HepG2 (cell line): ENCODE measurements at regions not wholly inside any gene's neighbourhood (a gene's known extent, or its start where the extent isn't known, plus 50 kb on each side); places are given as distances from the start of the nearest gene placed in this dataset.

ENCODE experiments used
- ATAC-seq: fragments of 200-7000 bp; cut with Tn5 transposase; 3 replicates; pipeline ENCODE4 v1.9.1; 2020; ENCODE audit warnings: mild to moderate bottlenecking, moderate library complexity
- BruUV-seq: library from RNA; stranded (reverse); fragments of 400-500 nt; replicated peaks from 2 replicates; lab custom pipeline; 2021; lab: Mats Ljungman, UMichigan
- CTCF ChIA-PET: fragments of 300-600 bp; formaldehyde crosslinking; extraction: SDS; loops from one replicate; lab custom pipeline; 2021; ENCODE audit warnings: low total read pairs, inconsistent platforms, low intra/inter-chr PET ratio; lab: Yijun Ruan, JAX
- POLR2A ChIA-PET: fragments of 350-600 bp; sonication (Branson Sonifier 250); formaldehyde crosslinking; loops from one replicate; lab custom pipeline; 2020; ENCODE audit warnings: antibody characterized with exemption, inconsistent platforms; lab: Yijun Ruan, JAX
- DNase-seq: peaks from one replicate; pipeline ENCODE4 v3.0.0-alpha.2; 2015; ENCODE audit warnings: low spot score
- FAIRE-seq: peaks from 3 replicates; lab custom pipeline; 2011; peaks lifted over from hg19 to GRCh38; lab: Jason Lieb, UNC
- H2AFZ ChIP-seq: one replicate; pipeline ENCODE4 v1.6.1; 2011; ENCODE audit warnings: low read length, inconsistent platforms
- H3K27ac ChIP-seq: fragments of 300-600 bp; 3 replicates; pipeline ENCODE4 v1.8.0; 2011; ENCODE audit warnings: mixed run types, mild to moderate bottlenecking, mixed read lengths, low read length, inconsistent platforms; ENCODE audit not compliant: insufficient read depth; ENCODE audit errors: extremely low read length
- H3K27me3 ChIP-seq, 2 experiments: fragments of 200-600 bp in 1 of 2; 2 replicates in 1 of 2; 3 replicates in 1 of 2; pipeline versions ENCODE4 v1.6.0 to v1.8.0; 2011; ENCODE audit warnings: low read length in 2 of 2, mild to moderate bottlenecking in 2 of 2, moderate library complexity in 2 of 2, inconsistent platforms in 1 of 2; ENCODE audit not compliant: insufficient read depth in 2 of 2, control insufficient read depth in 1 of 2
- H3K36me3 ChIP-seq, 2 experiments: fragments of 200-600 bp in 1 of 2; replicated peaks in 1 of 2; 2 replicates in 1 of 2; 3 replicates in 1 of 2; pipeline versions ENCODE4 v1.5.1 to v1.8.0; 2011; ENCODE audit warnings: low read length in 2 of 2, inconsistent platforms in 1 of 2; ENCODE audit not compliant: insufficient read depth in 2 of 2, control insufficient read depth in 1 of 2
- H3K4me1 ChIP-seq: 2 replicates; pipeline ENCODE4 v1.5.1; 2012; ENCODE audit warnings: low read length, inconsistent platforms; ENCODE audit not compliant: insufficient read depth
- H3K4me2 ChIP-seq: 2 replicates; pipeline ENCODE4 v1.6.0; 2011; ENCODE audit warnings: low read depth, low read length, inconsistent platforms
- H3K4me3 ChIP-seq, 3 experiments: fragments of 200-600 bp in 1 of 3; sonication (generic), shearing (Covaris generic) in 1 of 3; replicated peaks in 1 of 3; 2 replicates each; pipeline ENCODE4 v1.5.1; 2011 to 2016; ENCODE audit warnings: low read length in 3 of 3, inconsistent platforms in 2 of 3, low read depth in 2 of 3, mild to moderate bottlenecking in 2 of 3, control low read depth in 1 of 3, mixed read lengths in 1 of 3; ENCODE audit not compliant: insufficient read depth in 1 of 3
- H3K79me2 ChIP-seq: one replicate; pipeline ENCODE4 v1.6.1; 2011; ENCODE audit warnings: low read length, inconsistent platforms; ENCODE audit not compliant: insufficient read depth
- H3K9ac ChIP-seq: 2 replicates; pipeline ENCODE4 v1.6.0; 2011; ENCODE audit warnings: mild to moderate bottlenecking, low read depth, low read length, inconsistent platforms; ENCODE audit not compliant: insufficient read depth
- H3K9me3 ChIP-seq: 2 replicates; pipeline ENCODE4 v1.5.1; 2012; ENCODE audit warnings: mild to moderate bottlenecking, low read length
- H4K20me1 ChIP-seq: 2 replicates; pipeline ENCODE4 v1.6.0; 2011; ENCODE audit warnings: inconsistent platforms, mild to moderate bottlenecking, low read length, moderate library complexity; ENCODE audit not compliant: insufficient read depth
- ATF3 ChIP-seq: sonication (generic); formaldehyde crosslinking; IDR thresholded peaks from 2 replicates; pipeline ENCODE4 v1.4.0; 2020; ENCODE audit warnings: missing genetic modification reagents
- CBX1 ChIP-seq: IDR thresholded peaks from one replicate; pipeline ENCODE4 v1.6.1; 2016; ENCODE audit warnings: antibody characterized with exemption, low read depth
- CBX2 ChIP-seq, 2 experiments: fragments of 200-600 bp in 1 of 2; sonication (generic); formaldehyde crosslinking in 1 of 2; IDR thresholded peaks; 2 replicates each; pipeline versions ENCODE4 v1.7.0 to v1.8.1; 2018 to 2022; ENCODE audit warnings: low read depth in 2 of 2, low read length in 1 of 2, mild to moderate bottlenecking in 1 of 2, missing genetic modification reagents in 1 of 2
- GLI4 ChIP-seq: sonication (generic); formaldehyde crosslinking; IDR thresholded peaks from 2 replicates; pipeline ENCODE4 v1.5.1; 2020; ENCODE audit warnings: missing genetic modification reagents, mild to moderate bottlenecking, moderate library complexity, borderline replicate concordance
- GPN1 ChIP-seq: sonication (generic); formaldehyde crosslinking; IDR thresholded peaks from 2 replicates; pipeline ENCODE4 v1.5.1; 2020; ENCODE audit warnings: missing genetic modification reagents, borderline replicate concordance
- JUNB ChIP-seq: sonication (generic); formaldehyde crosslinking; IDR thresholded peaks from 2 replicates; pipeline ENCODE4 v1.8.0; 2022; ENCODE audit warnings: missing genetic modification reagents, mild to moderate bottlenecking, borderline replicate concordance
- MTERF4 ChIP-seq: sonication (generic); formaldehyde crosslinking; IDR thresholded peaks from 2 replicates; pipeline ENCODE4 v1.8.0; 2023; ENCODE audit warnings: mild to moderate bottlenecking, missing genetic modification reagents
- NCOA5 ChIP-seq: sonication (generic); formaldehyde crosslinking; IDR thresholded peaks from 2 replicates; pipeline ENCODE4 v1.4.0; 2020; ENCODE audit warnings: missing genetic modification reagents
- PLSCR1 ChIP-seq: sonication (generic); formaldehyde crosslinking; IDR thresholded peaks from 2 replicates; pipeline ENCODE4 v1.5.0; 2020; ENCODE audit warnings: missing genetic modification reagents, mild to moderate bottlenecking, borderline replicate concordance
- POLR2AphosphoS2 ChIP-seq: IDR thresholded peaks from 2 replicates; pipeline ENCODE4 v1.6.1; 2011; ENCODE audit warnings: low read depth, low read length, improper control_type of control experiment
- RCOR2 ChIP-seq: IDR thresholded peaks from 2 replicates; pipeline ENCODE4 v1.6.1; 2016; ENCODE audit warnings: missing biosample characterization, missing genetic modification reagents
- REXO4 ChIP-seq: sonication (generic); formaldehyde crosslinking; IDR thresholded peaks from 2 replicates; pipeline ENCODE4 v1.8.0; 2022; ENCODE audit warnings: missing genetic modification reagents, mild to moderate bottlenecking, borderline replicate concordance
- ZFP36 ChIP-seq: fragments of 150-350 bp; IDR thresholded peaks from 2 replicates; pipeline ENCODE4 v1.6.1; 2018; ENCODE audit warnings: borderline replicate concordance, low read length, low read depth; ENCODE audit not compliant: partially characterized antibody
- ZNF207 ChIP-seq: fragments of 450-650 bp; IDR thresholded peaks from 2 replicates; pipeline ENCODE4 v1.6.1; 2016; ENCODE audit warnings: antibody characterized with exemption, borderline replicate concordance
- ZNF256 ChIP-seq: sonication (generic); formaldehyde crosslinking; conservative IDR thresholded peaks from 2 replicates; pipeline ENCODE4 v1.4.0; 2020; ENCODE audit warnings: missing genetic modification reagents
- ZNF3 ChIP-seq: IDR thresholded peaks from 2 replicates; pipeline ENCODE4 v1.7.0; 2017; ENCODE audit warnings: inconsistent platforms
- ZNF333 ChIP-seq: sonication (generic); formaldehyde crosslinking; IDR thresholded peaks from 2 replicates; pipeline ENCODE4 v1.4.0; 2020; ENCODE audit warnings: mild to moderate bottlenecking, missing genetic modification reagents, borderline replicate concordance
- ZNF629 ChIP-seq: sonication (generic); formaldehyde crosslinking; conservative IDR thresholded peaks from 2 replicates; pipeline ENCODE4 v1.5.0; 2020; ENCODE audit warnings: missing genetic modification reagents
- WGBS: methylation state at CpG from one replicate; pipeline ENCODE4 v1.1.6; 2017; ENCODE audit warnings: low lambda C conversion rate; 5-methylcytosine and 5-hydroxymethylcytosine counted together
- in situ Hi-C: cut with HindIII; loops from 2 replicates; pipeline ENCODE4 v1.10.0; 2017; ENCODE audit warnings: low pct_unique_long_range_greater_than_20kb; ENCODE audit not compliant: extremely low pct_ligation_motif_present
- intact Hi-C: fragments of 100-400 bp; cut with micrococcal nuclease; formaldehyde crosslinking; loops from one replicate; pipeline ENCODE4 v1.10.0; 2022; ENCODE audit not compliant: unreplicated experiment

GRCh38 chr1:113014508-113014907 lies 58.5 kb upstream of the LRIG2 start:
- FAIRE-seq, result no peak

GRCh38 chr1:113018911-113019310 lies 54.1 kb upstream of the LRIG2 start:
- Histone ChIP-seq H4K20me1 (no peaks in the 10 kb centered on the region), H3K4me2 (0 out of 2 replicates have a peak overlapping the region, but pooled peaks have one; percentile 18), H3K9me3 (no peaks in the 10 kb centered on the region), H3K4me3 (no peak overlapping the region), H3K36me3 (no peaks in the 10 kb centered on the region), H3K27me3 (no peaks in the 10 kb centered on the region), H3K79me2 (no peaks in the 10 kb centered on the region), H2AFZ (no peak overlapping the region), H3K4me1 (peaks cover 46% of the 10 kb centered on the region), H3K9ac (no peak overlapping the region), H3K27ac (peak overlapping the region; percentile 17)
- intact Hi-C loops (no loop called here), in situ Hi-C loops (no loop called here)
- ATAC-seq, result peak; percentile 50; the same call in 2 of the 3 replicates
- peak; percentile 55 for FAIRE-seq
- ChIA-PET CTCF (interaction anchor here (0.6 kb wide), 1 partner anchor 112 kb away, joined by 4 read pairs; no protein-coding TSS in a partner anchor), POLR2A (interaction anchor here (0.9 kb wide), 1 partner anchor 63 kb away, joined by 3 read pairs; the partner anchor contains the start of gene SLC16A1)
- BruUV-seq, result no TSS peak
- peak; percentile 19 for DNase-seq
- WGBS, result 91% methylated on average over 1 of the region's 1 CpG
- TF ChIP-seq ZNF333 (CRISPR knock-in tag), result no peak
- TF ChIP-seq CBX2 (IDR thresholded peaks at IDR 0.05; ENCODE audit: low read depth, low read length), result no peak
- no peak for TF ChIP-seq CBX2 (CRISPR knock-in tag; IDR thresholded peaks at IDR 0.05; ENCODE audit: low read depth)
- 0 out of 2 replicates have a peak, but pooled peaks have one; percentile 22 for TF ChIP-seq GLI4 (CRISPR knock-in tag)
- TF ChIP-seq RCOR2 (CRISPR knock-in tag), result 0 out of 2 replicates have a peak, but pooled peaks have one; percentile 33
- no peak for TF ChIP-seq GPN1
- no peak for TF ChIP-seq PLSCR1 (CRISPR knock-in tag)
- no peak for TF ChIP-seq NCOA5 (CRISPR knock-in tag)
- TF ChIP-seq POLR2AphosphoS2, result no peak
- no peak for TF ChIP-seq ATF3 (CRISPR knock-in tag)
- TF ChIP-seq JUNB (CRISPR knock-in tag), result no peak

More at GRCh38 chr1:113014508-113014907, 58.5 kb upstream of the LRIG2 start:
- no peak overlapping the region for H3K4me3 ChIP-seq
- H3K27ac ChIP-seq, result no peak overlapping the region
- BruUV-seq, result no TSS peak
- DNase-seq (no peak), ATAC-seq (no peak)
- no peak overlapping the region for H3K9ac ChIP-seq
- CTCF ChIA-PET, result no interaction called here
- H3K4me2 ChIP-seq, result no peak overlapping the region
- H3K79me2 ChIP-seq, result no peaks in the 10 kb centered on the region
- no peaks in the 10 kb centered on the region for H3K27me3 ChIP-seq
- no peak overlapping the region for H2AFZ ChIP-seq
- peaks cover 35% of the 10 kb centered on the region for H3K4me1 ChIP-seq
- H3K9me3 ChIP-seq, result no peaks in the 10 kb centered on the region
- WGBS, result 97% methylated on average over 4 of the region's 4 CpGs
- in situ Hi-C loops, result no loop called here
- no peaks in the 10 kb centered on the region for H3K36me3 ChIP-seq
- TF ChIP-seq ZNF207 (no peak), ZNF629 (peak; percentile 64), REXO4 (CRISPR knock-in tag) (no peak), ZNF3 (CRISPR knock-in tag) (no peak), ZFP36 (no peak), MTERF4 (CRISPR knock-in tag) (no peak), CBX1 (no peak), ZNF256 (CRISPR knock-in tag) (no peak)
- no peaks in the 10 kb centered on the region for H4K20me1 ChIP-seq
- POLR2A ChIA-PET, result interaction anchor here (1.2 to 1.4 kb wide), 2 partner anchors 10 to 58 kb away, joined by 3 read pairs; partner anchors contain the start of gene LRIG2
- intact Hi-C loops, result no loop called here
